Neural progenitor cell (in vitro differentiated cells): ENCODE measurements at regions not wholly inside any gene's neighbourhood (a gene's known extent, or its start where the extent isn't known, plus 50 kb on each side); places are given as distances from the start of the nearest gene placed in this dataset.

Experiments
- CTCF ChIP-seq: fragments of 200-600 bp; sonication (generic); IDR thresholded peaks from 2 replicates; pipeline ENCODE4 v1.5.1; 2017; ENCODE audit warnings: antibody characterized with exemption, mild to moderate bottlenecking
- EZH2 ChIP-seq: fragments of 200-600 bp; sonication (generic); IDR thresholded peaks from 2 replicates; pipeline ENCODE4 v1.6.1; 2017; ENCODE audit warnings: antibody characterized with exemption, mild to moderate bottlenecking, moderate library complexity

- TF ChIP-seq CTCF = no peak
- TF ChIP-seq EZH2 = no peak
Measured at GRCh38 chr6:85363870-85364269, 86.0 kb upstream of the NT5E start.
